GM12864 (cell line): ENCODE measurements at regions not wholly inside any gene's neighbourhood (a gene's known extent, or its start where the extent isn't known, plus 50 kb on each side); places are given as distances from the start of the nearest gene placed in this dataset.

Experiments used
- DNase-seq: peaks from one replicate; pipeline ENCODE4 v3.0.0-alpha.2; 2011; ENCODE audit warnings: low read depth
- H3K4me3 ChIP-seq: 2 replicates; pipeline ENCODE4 v1.5.1; 2011; ENCODE audit warnings: mild to moderate bottlenecking, low read depth, low read length, control low read depth
- TF ChIP-seq, protein P1 (sequence below): IDR thresholded peaks from 2 replicates; pipeline ENCODE4 v1.5.1; 2011; ENCODE audit warnings: low read depth, mild to moderate bottlenecking, moderate library complexity, low read length, control low read depth, inconsistent platforms; ENCODE audit errors: missing control alignments

DNA sequence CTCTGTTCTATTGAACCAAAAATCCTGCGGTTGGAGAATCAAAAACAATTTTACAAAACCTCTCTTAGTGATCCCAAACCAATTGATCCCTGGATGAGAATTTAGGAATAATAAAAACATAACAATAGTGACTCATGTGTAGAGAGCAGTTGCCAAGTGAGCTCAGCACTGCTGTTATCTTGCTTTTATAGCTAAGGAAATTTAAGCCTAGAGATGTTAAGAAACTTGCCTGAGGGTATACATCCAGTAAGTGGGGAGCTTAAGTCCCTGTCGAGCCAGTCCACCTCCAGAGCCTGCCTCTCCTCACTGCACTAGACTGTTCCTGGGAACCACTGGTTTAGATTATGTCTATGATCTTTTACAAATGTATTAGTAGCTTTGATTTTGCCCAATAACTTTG, 358.4 kb upstream of the LMCD1 start:
- H3K4me3 ChIP-seq = no peak overlapping the region
- no peak for DNase-seq
- TF ChIP-seq, protein P1, sequence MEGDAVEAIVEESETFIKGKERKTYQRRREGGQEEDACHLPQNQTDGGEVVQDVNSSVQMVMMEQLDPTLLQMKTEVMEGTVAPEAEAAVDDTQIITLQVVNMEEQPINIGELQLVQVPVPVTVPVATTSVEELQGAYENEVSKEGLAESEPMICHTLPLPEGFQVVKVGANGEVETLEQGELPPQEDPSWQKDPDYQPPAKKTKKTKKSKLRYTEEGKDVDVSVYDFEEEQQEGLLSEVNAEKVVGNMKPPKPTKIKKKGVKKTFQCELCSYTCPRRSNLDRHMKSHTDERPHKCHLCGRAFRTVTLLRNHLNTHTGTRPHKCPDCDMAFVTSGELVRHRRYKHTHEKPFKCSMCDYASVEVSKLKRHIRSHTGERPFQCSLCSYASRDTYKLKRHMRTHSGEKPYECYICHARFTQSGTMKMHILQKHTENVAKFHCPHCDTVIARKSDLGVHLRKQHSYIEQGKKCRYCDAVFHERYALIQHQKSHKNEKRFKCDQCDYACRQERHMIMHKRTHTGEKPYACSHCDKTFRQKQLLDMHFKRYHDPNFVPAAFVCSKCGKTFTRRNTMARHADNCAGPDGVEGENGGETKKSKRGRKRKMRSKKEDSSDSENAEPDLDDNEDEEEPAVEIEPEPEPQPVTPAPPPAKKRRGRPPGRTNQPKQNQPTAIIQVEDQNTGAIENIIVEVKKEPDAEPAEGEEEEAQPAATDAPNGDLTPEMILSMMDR = no peak

DNA sequence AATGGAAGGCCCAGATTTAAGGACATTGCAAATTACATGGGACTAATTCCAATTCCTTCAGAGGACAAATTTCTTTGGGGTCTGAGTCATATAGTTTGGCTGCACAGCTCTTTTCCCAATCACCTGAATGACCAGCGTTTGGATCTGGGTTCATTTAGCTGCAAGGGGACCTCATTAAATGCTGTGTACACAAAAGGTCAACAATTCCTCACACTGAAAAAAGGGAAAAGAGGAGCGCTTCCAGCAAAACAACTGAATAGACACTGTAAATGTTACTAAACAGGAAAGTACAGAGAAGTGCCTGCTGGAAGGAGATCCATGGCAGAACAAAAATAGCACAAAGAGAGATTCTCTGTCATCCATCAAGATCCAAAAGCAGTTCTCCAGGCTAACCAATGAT, 356.0 kb upstream of the LMCD1 start:
- no peak for DNase-seq
- TF ChIP-seq, protein P1 = no peak
- no peak overlapping the region for H3K4me3 ChIP-seq

DNA sequence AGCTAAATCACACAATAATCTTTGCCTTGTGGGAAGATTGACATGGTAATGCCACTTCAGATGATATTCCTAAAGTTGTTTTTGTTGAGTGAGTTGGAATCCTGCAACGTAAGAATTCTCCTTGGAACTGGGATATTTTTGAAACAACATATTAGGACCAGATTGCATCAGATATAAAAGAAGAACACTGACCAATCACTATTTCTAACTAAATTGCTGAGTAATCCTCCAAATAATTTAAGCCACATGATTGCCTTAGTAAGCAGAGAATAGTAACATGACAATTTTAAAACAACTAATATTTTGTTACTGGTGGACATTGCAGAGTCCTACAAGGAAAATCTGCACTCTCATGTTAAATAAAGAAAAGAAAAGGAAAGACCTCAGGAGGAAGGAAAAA, 353.9 kb upstream of the LMCD1 start:
- TF ChIP-seq, protein P1 = no peak
- H3K4me3 ChIP-seq = no peak overlapping the region
- DNase-seq = no peak

DNA sequence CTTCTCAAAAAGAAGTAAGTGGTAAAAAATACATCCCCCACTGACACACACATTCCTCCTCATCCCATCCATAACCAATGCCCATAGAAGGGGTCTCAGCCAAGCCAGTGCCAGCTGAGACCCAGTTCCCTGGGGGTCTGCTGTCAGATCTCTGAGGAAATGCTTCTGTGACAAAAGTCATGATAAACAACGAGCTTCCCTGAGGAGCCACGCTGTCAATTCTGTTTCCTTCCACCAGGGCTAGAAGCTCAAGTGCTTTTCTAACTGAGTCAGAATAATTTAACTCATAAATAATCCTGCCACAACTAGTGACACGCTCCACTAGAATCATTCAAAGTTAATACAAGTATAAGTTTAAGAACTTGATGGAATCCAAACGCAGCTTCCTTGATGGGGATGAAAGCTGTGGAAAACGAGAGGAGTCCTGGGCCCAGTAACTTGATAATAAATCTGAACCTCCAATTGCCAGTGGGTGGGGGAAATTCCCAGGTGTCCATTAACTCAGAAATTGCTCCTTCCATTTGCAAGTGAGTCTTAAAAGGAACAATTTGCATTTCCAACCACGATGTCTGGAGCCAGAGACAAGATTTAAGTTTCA, 348.7 kb upstream of the LMCD1 start:
- H3K4me3 ChIP-seq = no peak overlapping the region
- no peak for DNase-seq
- TF ChIP-seq, protein P1 = no peak

DNA sequence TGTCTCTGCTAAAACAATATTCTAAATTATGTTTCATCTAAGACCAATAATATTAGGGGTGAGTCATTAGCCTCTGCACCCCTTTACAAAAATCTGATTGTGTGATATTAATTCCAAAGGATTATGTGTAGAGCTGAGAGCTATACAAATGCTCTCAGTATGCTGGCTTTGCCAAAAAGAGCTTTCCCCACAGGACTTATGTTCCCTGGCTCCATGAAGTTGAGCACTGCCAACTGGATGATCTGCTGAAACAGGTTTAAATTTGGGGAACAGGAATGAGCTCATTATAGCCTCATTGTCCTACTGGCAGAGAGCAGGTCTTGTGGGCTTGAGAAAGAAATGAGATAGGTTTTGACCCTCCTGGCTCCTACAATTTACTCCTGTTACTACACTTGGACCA, 347.8 kb upstream of the LMCD1 start:
- DNase-seq = no peak
- H3K4me3 ChIP-seq = no peak overlapping the region
- TF ChIP-seq, protein P1 = no peak

DNA sequence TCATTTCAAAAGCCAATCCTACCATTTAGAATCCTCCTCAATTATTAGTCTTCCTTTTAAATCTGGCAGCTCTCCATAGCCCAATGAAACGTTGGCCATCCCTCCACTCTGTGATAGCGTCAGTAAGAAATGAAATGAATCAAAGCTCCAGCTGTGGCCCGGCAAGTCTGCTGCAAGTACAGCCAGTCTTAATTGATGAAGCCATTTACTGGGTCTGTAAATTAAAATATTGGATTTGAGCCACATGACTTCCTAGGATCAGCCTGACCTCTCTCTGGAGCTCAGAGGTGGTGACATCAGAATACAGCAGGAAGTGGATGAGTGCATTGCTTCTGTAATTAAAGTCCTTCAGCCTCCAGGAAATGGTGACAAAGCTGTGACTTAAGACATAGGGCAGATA, 347.0 kb upstream of the LMCD1 start:
- H3K4me3 ChIP-seq = no peak overlapping the region
- no peak for DNase-seq
- TF ChIP-seq, protein P1 = no peak

DNA sequence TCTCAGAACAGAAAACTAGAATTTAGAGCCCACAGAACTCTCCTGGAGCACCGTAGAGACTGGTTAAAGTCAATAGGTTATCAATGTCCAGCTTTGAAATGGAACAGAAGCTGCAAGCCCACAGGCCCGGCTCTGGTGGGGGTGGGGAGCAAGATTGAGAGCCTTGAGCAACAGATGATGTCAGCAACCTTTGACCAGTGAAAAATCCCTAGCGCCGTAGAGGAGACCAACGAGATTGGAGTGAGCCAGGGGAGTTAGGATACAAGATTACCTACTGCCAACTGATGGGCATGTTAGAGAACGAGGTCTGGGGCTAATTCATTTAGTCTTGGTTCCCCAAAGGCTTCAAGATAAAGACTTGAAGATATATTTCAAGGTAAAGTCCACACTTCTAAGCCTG, 345.5 kb upstream of the LMCD1 start:
- TF ChIP-seq, protein P1 = no peak
- no peak overlapping the region for H3K4me3 ChIP-seq

More for the DNA sequence above, 345.5 kb upstream of the LMCD1 start:
- no peak for DNase-seq
